Caco-2 (cell line): ENCODE measurements at regions not wholly inside any gene's neighbourhood (a gene's known extent, or its start where the extent isn't known, plus 50 kb on each side); places are given as distances from the start of the nearest gene placed in this dataset.
A peak's percentile ranks its signal among the peaks of the same experiment; 100 is the strongest.

Experiments used
- BruUV-seq: library from RNA; stranded (reverse); fragments of 400-500 nt; replicated peaks from 2 replicates; lab custom pipeline; 2021; lab: Mats Ljungman, UMichigan
- CTCF ChIA-PET: fragments of 300-600 bp; sonication (Branson Sonifier 250); formaldehyde crosslinking; loops from one replicate; lab custom pipeline; 2022; ENCODE audit warnings: antibody characterized with exemption; lab: Charles Lee
- POLR2A ChIA-PET: fragments of 300-600 bp; sonication (Branson Sonifier 250); formaldehyde crosslinking; loops from one replicate; lab custom pipeline; 2022; ENCODE audit warnings: antibody characterized with exemption; lab: Charles Lee
- DNase-seq, 2 experiments: peaks; one replicate each; pipeline versions ENCODE4 v3.0.0 to v3.0.0-alpha.2; 2020 to 2022
- H3K27me3 ChIP-seq: replicated peaks from 2 replicates; pipeline ENCODE4 v1.6.0; 2011; ENCODE audit warnings: low read length; ENCODE audit not compliant: control insufficient read depth, insufficient read depth
- H3K36me3 ChIP-seq: 2 replicates; pipeline ENCODE4 v1.5.1; 2011; ENCODE audit warnings: low read length; ENCODE audit not compliant: control insufficient read depth, insufficient read depth
- H3K4me1 ChIP-seq: fragments of 250-450 bp; sonication (Bioruptor Pico); 2 replicates; pipeline ENCODE4 v1.5.1; 2020; ENCODE audit warnings: mild to moderate bottlenecking
- H3K4me3 ChIP-seq: 2 replicates; pipeline ENCODE4 v1.5.1; 2011; ENCODE audit warnings: low read depth, mild to moderate bottlenecking, control low read depth, low read length
- H3K9me3 ChIP-seq: fragments of 250-450 bp; sonication (Bioruptor Pico); 2 replicates; pipeline ENCODE4 v1.5.1; 2020; ENCODE audit warnings: mild to moderate bottlenecking, moderate library complexity
- H3K27ac Mint-ChIP-seq: one replicate; pipeline ENCODE4 v1.8.0; 2022; ENCODE audit warnings: mixed read lengths; ENCODE audit not compliant: unreplicated experiment
- H3K27me3 Mint-ChIP-seq: one replicate; pipeline ENCODE4 v1.8.0; 2022; ENCODE audit warnings: mixed read lengths; ENCODE audit not compliant: insufficient read depth, unreplicated experiment
- H3K36me3 Mint-ChIP-seq: one replicate; pipeline ENCODE4 v1.8.0; 2022; ENCODE audit warnings: mild to moderate bottlenecking, mixed read lengths; ENCODE audit not compliant: insufficient read depth, unreplicated experiment
- H3K4me1 Mint-ChIP-seq: one replicate; pipeline ENCODE4 v1.8.0; 2022; ENCODE audit warnings: low read depth, mixed read lengths; ENCODE audit not compliant: unreplicated experiment
- H3K4me3 Mint-ChIP-seq: one replicate; pipeline ENCODE4 v1.8.0; 2022; ENCODE audit warnings: mild to moderate bottlenecking, moderate library complexity, mixed read lengths; ENCODE audit not compliant: unreplicated experiment
- H3K9me3 Mint-ChIP-seq: one replicate; pipeline ENCODE4 v1.8.0; 2022; ENCODE audit warnings: mixed read lengths; ENCODE audit not compliant: unreplicated experiment
- intact Hi-C: fragments of 100-400 bp; cut with micrococcal nuclease; formaldehyde crosslinking; loops from one replicate; pipeline ENCODE4 v1.10.0; 2022; ENCODE audit not compliant: unreplicated experiment
- TF ChIP-seq, protein P1 (sequence below), 2 experiments: fragments of 200-600 bp in 1 of 2; IDR thresholded peaks; 1 replicate in 1 of 2; 2 replicates in 1 of 2; pipeline versions ENCODE4 v1.5.1 to v1.8.0; 2011 to 2022; ENCODE audit warnings: antibody characterized with exemption in 1 of 2, control low read depth in 1 of 2, inconsistent platforms in 1 of 2, low read depth in 1 of 2, low read length in 1 of 2, mild to moderate bottlenecking in 1 of 2, moderate library complexity in 1 of 2; ENCODE audit not compliant: insufficient read depth in 1 of 2, severe bottlenecking in 1 of 2, unreplicated experiment in 1 of 2

GRCh38 chr5:105874316-105874715, 1796.4 kb downstream of the EFNA5 start:
- TF ChIP-seq, protein P1, sequence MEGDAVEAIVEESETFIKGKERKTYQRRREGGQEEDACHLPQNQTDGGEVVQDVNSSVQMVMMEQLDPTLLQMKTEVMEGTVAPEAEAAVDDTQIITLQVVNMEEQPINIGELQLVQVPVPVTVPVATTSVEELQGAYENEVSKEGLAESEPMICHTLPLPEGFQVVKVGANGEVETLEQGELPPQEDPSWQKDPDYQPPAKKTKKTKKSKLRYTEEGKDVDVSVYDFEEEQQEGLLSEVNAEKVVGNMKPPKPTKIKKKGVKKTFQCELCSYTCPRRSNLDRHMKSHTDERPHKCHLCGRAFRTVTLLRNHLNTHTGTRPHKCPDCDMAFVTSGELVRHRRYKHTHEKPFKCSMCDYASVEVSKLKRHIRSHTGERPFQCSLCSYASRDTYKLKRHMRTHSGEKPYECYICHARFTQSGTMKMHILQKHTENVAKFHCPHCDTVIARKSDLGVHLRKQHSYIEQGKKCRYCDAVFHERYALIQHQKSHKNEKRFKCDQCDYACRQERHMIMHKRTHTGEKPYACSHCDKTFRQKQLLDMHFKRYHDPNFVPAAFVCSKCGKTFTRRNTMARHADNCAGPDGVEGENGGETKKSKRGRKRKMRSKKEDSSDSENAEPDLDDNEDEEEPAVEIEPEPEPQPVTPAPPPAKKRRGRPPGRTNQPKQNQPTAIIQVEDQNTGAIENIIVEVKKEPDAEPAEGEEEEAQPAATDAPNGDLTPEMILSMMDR (IDR thresholded peaks at IDR 0.05; ENCODE audit: insufficient read depth in 1 of 2, low read depth in 1 of 2, low read length in 1 of 2, severe bottlenecking in 1 of 2, unreplicated experiment in 1 of 2) = no peak
- Mint-ChIP-seq H3K4me3 (no peak overlapping the region), H3K4me1 (peaks cover 8% of the 10 kb centered on the region), H3K9me3 (no peaks in the 10 kb centered on the region), H3K27ac (no peak overlapping the region), H3K27me3 (no peaks in the 10 kb centered on the region), H3K36me3 (no peaks in the 10 kb centered on the region)
- Histone ChIP-seq H3K36me3 (no peaks in the 10 kb centered on the region), H3K4me3 (no peak overlapping the region), H3K27me3 (no peaks in the 10 kb centered on the region), H3K4me1 (peaks cover 14% of the 10 kb centered on the region; the same call in 1 of the 2 replicates), H3K9me3 (no peaks in the 10 kb centered on the region)
- intact Hi-C loops = no loop called here
- no TSS peak for BruUV-seq
- CTCF ChIA-PET = no interaction called here
- POLR2A ChIA-PET = no interaction called here
- DNase-seq = no peak

DNA sequence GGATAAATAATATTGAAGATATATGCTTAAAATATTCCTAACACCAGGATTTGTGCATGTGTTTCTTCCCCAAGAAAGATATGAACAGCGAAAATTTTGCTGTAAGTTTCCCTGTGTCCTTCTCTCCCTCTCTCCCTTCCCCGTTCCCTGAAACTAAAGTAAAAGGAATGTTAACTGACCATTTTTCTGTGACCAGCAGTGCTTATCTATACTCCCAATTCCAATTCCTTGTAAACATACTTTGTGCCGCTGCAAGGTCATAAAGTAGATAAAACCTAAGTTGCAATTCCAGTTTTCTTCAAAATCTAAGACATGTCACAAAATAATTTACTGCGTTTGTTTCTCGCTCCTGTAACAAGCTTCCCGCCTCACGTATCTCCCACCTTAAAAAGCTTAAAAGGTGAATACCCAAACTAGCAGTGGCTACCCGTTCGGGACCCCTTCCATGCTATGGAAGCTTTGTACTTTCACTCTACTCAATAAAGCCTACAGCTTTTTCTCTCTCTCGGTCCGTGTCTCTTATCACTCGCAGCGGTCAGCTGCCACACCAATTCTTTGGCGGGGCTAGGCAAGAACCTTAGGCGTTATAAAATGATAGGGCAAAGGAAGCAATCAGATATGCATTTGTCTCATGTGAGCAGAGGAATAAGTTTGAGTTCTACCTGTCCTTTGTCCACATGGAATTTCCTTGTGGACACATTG, 1798.0 kb downstream of the EFNA5 start:
- Histone ChIP-seq H3K36me3 (no peaks in the 10 kb centered on the region), H3K4me3 (peak overlapping the region; percentile 33), H3K9me3 (no peaks in the 10 kb centered on the region), H3K27me3 (no peaks in the 10 kb centered on the region), H3K4me1 (peaks cover 14% of the 10 kb centered on the region; the same call in 1 of the 2 replicates)
- POLR2A ChIA-PET = no interaction called here
- peaks cover 8% of the 10 kb centered on the region for H3K4me1 Mint-ChIP-seq
- CTCF ChIA-PET = no interaction called here
- intact Hi-C loops = no loop called here
- TF ChIP-seq, protein P1 (IDR thresholded peaks at IDR 0.05; ENCODE audit: insufficient read depth in 1 of 2, low read depth in 1 of 2, low read length in 1 of 2, severe bottlenecking in 1 of 2, unreplicated experiment in 1 of 2) = no peak
- no peaks in the 10 kb centered on the region for H3K27me3 Mint-ChIP-seq
- peak; percentile 29 to 53 for DNase-seq
- H3K36me3 Mint-ChIP-seq = no peaks in the 10 kb centered on the region
- peak overlapping the region; percentile 73 for H3K4me3 Mint-ChIP-seq
- BruUV-seq = no TSS peak
- H3K27ac Mint-ChIP-seq = peak overlapping the region; percentile 60
- H3K9me3 Mint-ChIP-seq = no peaks in the 10 kb centered on the region

DNA sequence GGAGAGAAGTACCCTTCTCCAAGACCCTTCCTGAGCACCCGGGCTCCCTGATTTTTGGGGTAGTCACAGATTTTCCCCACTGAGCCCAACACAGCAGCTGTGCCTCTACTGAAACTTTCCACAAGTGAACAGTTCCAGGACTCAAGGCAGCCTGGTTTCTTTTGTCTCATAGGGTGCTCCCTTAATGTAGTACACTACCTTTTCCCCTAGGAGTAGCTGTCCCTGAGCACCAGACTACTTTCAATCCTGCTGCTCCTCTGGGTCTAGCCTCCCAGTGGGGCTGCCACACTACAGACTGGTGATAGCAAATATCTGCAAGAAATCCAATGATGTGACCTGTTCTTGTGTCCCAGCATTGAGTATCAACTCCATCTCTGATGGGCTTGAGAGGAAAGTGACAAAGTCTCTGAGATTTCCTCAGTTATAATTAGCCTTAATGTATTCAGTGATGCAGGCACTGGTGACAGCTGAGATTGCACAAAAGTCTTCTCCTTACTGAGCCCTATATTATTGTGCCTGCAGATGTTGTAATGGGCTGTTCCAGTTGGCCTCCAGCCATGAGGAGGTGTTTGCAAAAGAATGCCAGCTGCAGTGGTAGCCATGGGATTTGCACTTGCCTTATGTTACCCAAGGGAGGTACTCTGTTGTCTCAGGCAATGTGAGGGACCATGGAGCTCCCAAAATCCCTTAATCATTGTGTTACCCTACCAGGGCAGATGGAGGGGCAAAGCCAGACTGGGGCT, 1802.5 kb downstream of the EFNA5 start:
- TF ChIP-seq, protein P1 (IDR thresholded peaks at IDR 0.05; ENCODE audit: insufficient read depth in 1 of 2, low read depth in 1 of 2, low read length in 1 of 2, severe bottlenecking in 1 of 2, unreplicated experiment in 1 of 2) = peak in 1 of 2 experiments; percentile 22
- Mint-ChIP-seq H3K4me1 (peaks cover 8% of the 10 kb centered on the region), H3K36me3 (no peaks in the 10 kb centered on the region), H3K27me3 (no peaks in the 10 kb centered on the region), H3K27ac (no peak overlapping the region), H3K4me3 (no peak overlapping the region), H3K9me3 (no peaks in the 10 kb centered on the region)
- CTCF ChIA-PET = no interaction called here
- peaks cover 8% of the 10 kb centered on the region; the same call in 1 of the 2 replicates for H3K4me1 ChIP-seq
- no TSS peak for BruUV-seq
- H3K4me3 ChIP-seq = no peak overlapping the region
- H3K27me3 ChIP-seq = no peaks in the 10 kb centered on the region
- POLR2A ChIA-PET = no interaction called here
- no peaks in the 10 kb centered on the region for H3K36me3 ChIP-seq
- DNase-seq = no peak
- intact Hi-C loops = no loop called here
- H3K9me3 ChIP-seq = no peaks in the 10 kb centered on the region
